Cardiac septum (tissue), 1 donor: ENCODE measurements at regions not wholly inside any gene's neighbourhood (a gene's known extent, or its start where the extent isn't known, plus 50 kb on each side); places are given as distances from the start of the nearest gene placed in this dataset.
"Not testable (repeated sequence)": the region's sequence is repeated elsewhere in the genome, so short reads cannot be mapped to it uniquely, and the experiment has no call there.

Experiments
- DNase-seq: peaks from one replicate; pipeline ENCODE4 v3.0.0-alpha.2; 2020; ENCODE audit warnings: low spot score
- intact Hi-C: fragments of 100-400 bp; cut with DNase I; formaldehyde crosslinking; loops from one replicate; pipeline ENCODE4 v1.14.0; 2022
- donor health status: DM: no; HTN: no; CAD: no.

DNA sequence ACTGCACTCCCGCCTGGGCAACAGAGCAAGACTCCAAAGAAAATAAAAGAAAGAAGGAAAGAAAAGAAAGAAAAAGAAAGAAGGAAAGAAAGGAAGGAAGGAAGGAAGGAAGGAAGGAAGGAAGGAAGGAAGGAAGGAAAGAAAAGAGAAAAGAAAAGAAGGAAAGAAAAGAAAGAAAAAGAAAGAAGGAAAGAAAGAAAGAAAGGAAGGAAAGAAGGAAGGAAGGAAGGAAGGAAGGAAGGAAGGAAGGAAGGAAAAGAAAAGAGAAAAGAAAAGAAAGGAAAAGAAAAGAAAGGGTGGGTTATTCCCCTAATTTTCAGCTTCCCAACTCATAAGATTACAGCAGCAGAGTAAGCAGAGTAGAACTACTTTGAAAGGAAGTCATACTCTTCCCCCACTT, 64.4 kb downstream of the TMEM200C start:
- intact Hi-C loops, DNase-seq: not testable (repeated sequence)

DNA sequence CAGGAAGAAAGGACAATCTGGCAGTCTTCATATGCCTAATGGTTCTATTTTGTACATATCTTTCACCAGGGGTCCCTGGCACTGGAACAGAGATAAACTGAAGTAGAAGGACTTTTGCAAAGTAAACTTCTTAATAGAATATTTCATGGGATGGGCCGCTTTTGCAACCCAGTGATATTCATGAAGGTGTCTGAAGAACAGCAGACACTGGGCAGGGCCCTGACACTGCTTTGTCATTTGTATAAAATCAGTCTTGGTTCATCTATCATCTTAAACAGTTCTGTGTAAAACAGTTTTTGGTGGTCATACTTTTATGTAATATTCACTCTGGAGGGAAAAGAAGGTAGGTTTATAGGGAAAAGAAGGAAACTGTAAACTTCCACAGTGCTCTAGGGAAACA, 66.4 kb downstream of the TMEM200C start:
- no peak for DNase-seq
- intact Hi-C loops = no loop called here

DNA sequence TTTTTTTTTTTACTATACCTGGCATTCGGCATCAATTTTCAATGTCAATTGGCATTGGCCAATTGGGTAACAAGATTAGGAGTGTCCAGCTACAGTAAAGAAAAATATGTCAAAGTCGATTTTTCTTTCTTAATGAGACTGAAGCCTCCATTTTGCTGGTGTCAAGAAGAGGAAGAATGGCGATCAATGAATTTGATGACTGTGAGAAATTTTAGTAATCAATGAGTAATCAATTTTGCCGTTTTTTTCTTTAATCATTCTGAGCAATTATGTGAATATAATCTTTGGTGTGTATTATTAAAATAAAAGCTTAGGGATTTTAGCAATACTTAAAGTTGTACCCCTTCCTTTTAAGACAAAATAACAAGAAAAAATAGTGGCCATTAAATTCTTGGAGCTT, 69.7 kb downstream of the TMEM200C start:
- DNase-seq = no peak
- intact Hi-C loops = no loop called here

DNA sequence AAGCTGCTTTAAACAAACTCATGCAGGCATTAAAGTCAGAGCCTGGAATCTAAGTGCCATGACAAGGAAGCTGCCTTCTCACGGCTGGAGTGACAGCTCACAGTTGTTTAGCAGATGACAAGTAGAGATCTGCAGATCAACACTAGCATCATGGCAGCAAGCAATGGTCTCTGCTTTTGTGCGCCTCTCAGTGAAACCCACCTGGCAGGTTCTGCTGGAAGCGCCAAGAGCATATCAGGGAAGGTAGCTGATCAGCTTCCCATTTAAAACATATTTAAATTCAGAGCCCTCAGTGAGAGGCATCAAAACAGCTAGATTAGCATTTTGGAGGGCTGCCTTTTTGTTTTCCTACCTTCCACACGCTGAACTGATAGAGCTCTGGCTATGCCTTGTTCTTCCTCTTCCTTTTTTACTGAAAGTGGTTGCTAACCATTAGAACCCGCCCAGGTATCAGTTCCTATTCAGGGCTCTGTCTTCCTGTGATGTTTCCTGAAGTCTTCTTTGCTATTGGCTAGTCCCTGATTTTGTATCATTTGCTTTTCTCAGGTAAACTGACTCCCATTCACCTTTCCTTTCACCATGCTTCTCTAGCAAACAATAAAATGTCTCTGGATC, 70.8 kb downstream of the TMEM200C start:
- intact Hi-C loops = no loop called here
- DNase-seq = no peak

DNA sequence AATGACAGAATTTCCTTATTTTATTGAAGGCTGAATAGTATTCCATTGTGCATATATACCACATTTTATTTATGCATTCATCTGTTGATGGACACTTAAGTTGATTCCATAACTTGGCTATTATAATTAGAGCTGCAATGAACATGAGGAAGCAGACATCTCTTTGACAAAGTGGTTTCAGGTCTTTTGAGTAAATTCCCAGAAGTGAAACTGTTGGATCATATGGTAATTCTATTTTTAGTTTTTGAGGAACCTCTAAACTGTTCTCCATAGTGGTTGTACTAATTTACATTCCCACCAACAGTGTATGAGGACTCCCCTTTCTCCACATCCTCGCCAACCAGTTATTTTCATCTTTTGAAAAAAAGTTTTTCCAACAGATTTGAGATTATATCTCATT, 77.5 kb downstream of the TMEM200C start:
- intact Hi-C loops = no loop called here

DNA sequence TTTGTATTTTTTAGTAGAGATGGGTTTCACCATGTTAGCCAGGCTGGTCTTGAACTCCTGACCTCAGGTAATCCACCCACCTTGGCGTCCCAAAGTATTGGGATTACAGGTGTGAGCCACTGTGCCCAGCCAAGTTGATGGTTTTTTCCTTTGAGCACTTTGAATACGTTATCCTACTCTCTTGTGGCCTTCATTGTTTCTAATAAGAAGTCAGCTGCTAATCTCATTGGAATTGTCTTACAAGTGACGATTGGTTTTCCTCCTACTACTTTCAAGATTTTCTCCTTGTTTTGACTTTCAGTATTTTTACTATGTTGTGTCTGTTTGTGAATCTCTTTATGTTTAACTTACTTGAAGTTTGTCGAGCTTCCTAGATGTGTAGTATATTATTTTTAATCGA, 88.5 kb downstream of the TMEM200C start:
- intact Hi-C loops = no loop called here

More for the DNA sequence above, 77.5 kb downstream of the TMEM200C start:
- DNase-seq = no peak

DNA sequence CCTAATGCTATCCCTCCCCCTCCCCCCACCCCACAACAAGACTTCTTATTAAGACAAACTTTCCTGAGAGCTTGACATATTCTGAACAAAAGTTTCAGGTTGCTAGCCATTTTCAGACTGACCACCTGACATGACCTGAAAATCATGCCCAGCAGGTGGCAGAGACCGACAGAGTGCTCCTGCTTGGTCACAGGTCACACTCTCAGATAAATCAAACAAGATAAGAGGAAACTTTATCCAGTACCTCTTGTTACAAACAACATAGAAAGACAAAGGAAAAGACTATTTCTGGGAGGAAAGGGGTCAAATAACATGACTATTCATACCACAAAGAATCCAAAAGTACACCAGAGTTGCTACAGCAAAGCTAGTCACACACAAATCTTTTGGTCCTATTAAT, 107.4 kb downstream of the TMEM200C start:
- intact Hi-C loops = no loop called here

More for the DNA sequence above, 88.5 kb downstream of the TMEM200C start:
- DNase-seq = no peak

DNA sequence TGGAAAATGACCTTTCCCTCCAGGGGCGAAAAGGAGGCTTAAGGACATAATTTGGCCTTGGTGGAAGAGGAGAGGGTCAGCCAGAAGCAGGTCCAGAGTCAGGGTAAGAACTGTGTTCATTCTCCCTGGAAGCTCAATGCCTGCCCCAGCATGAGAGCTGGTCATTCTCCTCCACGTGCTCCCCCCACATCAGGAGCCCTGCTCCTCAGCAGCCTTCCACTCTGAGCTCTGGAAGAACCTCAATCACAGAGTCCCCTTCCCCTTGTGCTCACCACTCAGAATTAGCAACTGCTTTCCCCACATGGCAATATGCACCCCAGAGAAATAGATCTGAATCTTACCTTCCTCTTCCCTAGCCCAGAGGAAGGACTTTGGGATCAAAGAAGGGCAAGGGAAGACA, 115.4 kb downstream of the TMEM200C start:
- intact Hi-C loops = no loop called here
- no peak for DNase-seq

More for the DNA sequence above, 107.4 kb downstream of the TMEM200C start:
- DNase-seq = no peak

DNA sequence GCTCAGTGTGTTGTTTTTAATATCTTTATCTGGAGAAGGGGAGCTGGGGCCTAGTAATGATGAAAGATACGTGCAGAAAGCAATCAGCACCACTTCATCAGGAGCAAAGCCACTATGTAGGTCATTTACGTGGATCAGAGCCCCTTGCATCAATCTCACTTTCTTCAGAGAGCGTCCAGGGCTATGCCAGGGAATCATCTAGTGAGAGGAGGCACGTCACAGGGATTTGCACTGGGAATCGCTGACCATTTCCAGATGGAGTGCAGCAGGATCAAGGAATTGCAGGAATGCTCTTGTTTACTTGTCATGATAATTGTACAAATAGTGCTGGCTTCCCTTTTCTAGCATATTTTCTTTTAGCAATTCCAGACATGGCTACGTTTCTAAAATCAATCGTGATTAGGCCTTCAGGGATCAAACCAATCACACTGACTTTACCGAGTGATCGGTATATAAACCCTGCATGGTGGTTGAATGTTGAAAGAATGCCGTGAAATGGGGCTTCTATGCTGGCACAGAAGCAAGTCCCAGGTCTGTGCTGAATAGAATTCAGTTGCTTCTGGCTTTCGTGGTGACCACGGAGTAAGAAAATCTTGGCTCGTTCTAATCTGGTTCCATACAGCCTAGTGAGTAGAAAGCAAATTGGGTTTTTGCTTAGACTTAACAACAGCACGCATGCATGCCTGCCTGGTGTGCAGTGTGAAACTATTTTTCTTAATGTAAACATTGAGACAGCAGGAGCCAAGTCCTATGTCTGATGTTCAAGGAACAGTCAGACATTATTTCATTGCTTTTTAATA, 122.8 kb downstream of the TMEM200C start:
- no peak for DNase-seq
- intact Hi-C loops = no loop called here

DNA sequence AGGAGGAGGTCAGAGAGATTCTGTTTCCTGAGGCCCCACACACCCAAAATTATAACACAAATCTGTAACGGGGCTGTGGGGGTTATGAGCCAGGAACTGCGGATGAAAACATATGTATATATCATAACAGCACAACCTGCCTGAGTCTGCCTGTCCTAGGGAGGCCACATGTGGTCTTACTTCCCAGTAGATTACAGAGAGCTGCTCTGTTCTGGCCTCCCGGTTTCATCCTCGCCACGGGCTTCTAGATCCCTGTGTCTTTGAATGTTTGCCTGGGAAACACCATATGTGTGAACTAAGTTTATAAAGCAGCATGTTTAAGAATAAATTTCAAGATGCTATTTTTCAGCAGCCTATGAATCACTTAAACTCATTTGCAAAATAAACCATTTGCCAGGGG, 124.0 kb downstream of the TMEM200C start:
- intact Hi-C loops = no loop called here
- no peak for DNase-seq

DNA sequence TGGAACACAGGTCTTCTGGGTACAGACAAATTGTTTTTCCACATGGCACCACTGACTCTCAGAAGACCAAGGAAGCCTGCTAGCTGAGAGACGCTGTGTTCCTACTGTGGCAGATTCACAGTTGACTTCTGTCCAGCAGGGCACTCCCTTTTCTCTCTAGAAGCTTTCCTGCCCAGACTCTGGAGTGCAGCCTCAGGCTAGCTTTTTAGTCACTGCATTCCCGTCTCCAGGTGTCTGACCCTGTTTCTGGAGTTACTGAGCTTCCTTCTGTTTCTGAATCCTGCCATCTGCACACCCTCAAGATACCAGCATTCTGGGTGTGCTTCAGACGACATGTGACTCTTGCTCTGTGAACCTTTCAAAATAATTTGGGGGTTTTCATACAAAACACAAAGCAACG, 125.1 kb downstream of the TMEM200C start:
- intact Hi-C loops = no loop called here
- no peak for DNase-seq

DNA sequence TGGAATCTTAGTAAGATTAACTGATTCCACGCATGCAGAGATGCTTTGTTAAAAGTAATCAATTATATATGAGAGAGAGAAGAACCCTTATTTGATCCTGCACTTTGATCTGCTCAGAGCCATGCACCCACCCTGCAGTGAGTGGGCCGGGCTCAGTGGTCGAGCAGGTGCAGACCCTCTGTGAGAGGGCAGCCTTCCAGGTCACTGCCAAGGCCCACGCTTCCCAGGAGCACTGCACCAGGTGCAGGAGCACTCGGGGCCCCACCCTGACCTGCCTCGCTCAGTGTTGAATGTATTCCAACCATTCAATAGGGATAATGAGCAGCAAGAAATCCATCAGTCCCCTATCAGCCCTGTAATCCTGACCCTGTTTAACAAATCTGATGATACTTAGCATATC, 126.9 kb downstream of the TMEM200C start:
- intact Hi-C loops = no loop called here
- DNase-seq = no peak

DNA sequence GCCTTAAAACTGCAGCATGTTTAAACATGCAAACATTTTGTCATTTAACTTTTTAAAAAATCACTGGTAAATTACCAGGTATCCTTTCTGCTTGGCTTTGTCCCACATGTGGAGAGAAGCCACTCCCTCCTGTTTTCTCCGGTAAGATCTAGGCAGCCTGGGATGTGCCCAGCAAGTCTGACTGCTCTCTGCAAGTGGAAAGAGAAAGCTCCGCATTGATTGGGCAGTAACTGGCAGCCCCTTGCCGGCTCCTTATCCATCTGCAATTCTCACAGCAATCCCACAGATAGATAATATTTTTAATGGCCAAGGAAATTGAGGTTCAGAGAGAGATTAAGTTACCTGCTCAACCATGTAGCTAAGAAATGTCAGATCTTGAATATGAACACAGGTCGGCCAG, 136.1 kb downstream of the TMEM200C start:
- DNase-seq = no peak
- intact Hi-C loops = no loop called here

DNA sequence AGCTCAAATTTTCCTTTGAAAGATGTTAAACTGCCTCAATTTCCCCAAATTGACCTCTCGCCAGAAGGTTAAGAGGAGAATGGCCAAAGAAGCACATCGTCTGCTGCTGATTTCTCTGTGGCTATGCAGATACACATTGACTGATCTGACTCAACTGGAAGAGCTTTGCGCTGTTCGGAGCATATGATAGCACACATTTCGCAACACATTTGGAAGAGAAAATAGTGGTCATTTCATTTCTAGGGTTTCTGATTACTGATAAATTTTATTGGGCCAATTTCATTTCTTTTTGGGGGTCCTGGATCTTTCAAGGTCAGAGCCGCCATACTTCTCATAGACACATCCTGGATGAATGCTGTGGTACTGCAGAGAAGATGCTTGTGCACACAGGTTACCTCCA, 138.5 kb downstream of the TMEM200C start:
- DNase-seq = no peak
- intact Hi-C loops = no loop called here

DNA sequence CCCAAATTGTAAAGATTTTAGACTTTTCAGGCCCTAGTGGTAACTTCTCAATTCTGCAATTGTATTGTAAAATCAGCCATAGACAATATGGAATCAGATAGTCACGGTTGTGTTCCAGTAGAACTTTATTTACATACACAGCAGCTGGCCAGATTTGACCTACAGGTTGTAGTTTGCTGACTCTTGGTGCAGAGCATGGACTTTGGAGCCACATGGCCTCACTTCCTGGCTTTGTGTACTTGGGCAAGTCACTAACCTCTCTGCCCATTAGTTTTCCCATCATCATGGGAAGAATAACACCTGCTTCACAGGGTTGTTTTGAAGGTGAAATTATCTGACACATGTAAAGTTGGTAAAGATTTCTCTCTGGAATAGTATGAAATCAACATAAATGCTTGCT, 147.6 kb downstream of the TMEM200C start:
- DNase-seq = no peak
- intact Hi-C loops = no loop called here

DNA sequence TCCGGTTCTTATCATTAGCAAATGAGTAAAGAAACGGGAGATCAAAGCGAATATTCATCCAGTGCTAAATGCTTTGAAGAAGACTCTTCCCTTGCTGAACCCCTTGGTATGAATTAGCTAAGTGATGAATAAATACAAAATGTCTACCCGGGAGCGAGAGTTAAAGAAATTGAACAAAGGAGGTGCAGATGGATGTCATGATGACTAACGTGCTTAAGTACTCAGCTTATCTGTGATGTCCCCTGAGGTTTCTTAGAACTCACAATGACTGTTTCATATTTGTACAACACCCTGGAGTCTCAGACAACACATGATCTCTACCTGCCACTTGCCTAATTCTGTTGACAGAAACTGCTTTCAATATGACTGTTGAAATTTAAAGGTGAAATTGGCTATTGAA, 148.5 kb downstream of the TMEM200C start:
- intact Hi-C loops = no loop called here

DNA sequence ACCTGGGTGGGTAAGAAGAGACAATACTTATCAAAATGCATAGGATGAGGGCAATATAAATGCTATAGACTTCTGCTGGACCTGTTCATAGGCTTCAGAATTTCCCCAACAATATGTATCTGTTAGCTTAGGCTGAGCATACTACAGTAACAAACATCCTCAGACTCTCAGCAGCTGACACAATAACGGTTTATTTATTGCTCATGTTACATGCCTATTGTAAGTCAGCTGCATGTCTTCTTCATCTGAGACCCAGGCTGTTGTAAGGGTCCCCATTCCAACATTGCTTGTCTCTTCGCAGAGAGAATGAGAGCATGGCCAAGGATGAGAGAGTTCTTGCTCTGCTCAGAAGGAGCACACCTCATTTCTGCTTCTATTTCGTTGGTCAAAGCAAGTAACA, 150.7 kb downstream of the TMEM200C start:
- intact Hi-C loops = no loop called here
- DNase-seq = no peak

More for the DNA sequence above, 148.5 kb downstream of the TMEM200C start:
- DNase-seq = no peak

DNA sequence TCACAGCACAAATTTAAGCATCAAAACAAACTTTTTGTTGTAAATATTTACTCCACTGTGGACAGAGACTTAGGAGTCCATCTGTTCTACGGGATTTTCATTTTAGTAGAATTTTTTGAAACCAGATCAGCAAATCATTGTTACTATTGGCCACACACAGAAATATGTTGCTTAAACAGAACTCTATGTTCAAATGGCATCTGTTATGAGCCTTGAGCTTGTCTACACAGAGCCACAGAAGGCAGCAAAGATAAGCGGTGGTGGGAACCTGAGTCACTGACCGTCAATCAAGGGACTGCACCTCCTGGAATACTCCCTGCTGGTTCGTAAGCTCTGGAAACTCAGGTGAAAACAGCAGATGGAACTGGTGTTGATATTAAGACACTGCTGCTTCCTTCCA, 156.8 kb downstream of the TMEM200C start:
- intact Hi-C loops = no loop called here
- no peak for DNase-seq

DNA sequence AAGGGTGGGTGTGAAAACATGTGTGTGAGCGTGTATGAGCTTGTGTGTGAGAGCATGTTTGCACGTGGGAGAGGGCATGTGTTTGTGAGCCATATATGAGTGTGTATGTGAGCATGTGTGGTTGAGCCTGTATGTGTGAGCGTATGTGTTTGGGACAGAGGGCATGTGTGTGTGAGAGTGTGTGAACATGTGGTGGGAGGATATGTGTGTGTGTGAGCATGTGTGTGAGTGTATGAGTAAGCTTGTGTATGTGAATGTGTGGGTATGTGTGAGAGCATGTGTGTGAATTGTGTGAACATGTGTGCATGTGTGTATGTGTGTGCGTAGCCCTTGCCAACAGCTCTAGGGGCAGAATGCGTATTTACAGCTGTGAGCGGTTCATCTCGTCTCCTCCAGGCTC, 163.0 kb downstream of the TMEM200C start:
- no peak for DNase-seq
- intact Hi-C loops = no loop called here

DNA sequence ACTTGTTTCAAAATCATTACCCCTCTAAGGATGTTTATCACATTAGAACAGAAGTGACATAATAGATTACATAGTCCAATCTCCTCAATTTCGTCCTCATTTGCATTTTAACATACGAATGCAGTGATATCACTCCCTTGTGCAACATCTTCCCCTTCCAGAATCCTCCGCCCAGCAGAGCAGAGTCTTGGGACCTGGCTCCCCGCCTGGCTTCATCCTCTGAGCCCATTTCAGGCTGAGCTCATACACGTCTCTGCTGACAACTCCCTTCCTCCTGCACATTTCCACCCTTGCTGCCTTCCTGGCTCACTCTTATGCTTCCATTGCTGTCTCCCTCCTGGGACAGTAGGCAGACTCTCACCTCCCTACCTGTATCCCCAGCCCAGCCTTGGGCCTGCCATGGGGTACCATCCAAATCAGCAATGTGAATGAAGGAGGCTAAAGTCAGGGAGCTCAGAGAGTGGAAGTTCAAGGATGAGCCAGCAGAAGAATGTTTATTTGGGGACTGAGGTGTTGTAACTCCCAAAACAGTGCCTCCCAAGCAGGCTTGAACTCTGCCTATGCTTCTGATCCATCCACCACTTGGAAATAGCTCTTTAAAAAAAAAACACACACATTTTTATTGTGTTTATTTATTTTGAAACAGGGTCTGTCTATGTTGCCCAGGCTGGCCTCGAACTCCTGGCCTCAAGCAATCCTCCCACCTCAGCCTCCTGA, 165.2 kb downstream of the TMEM200C start:
- intact Hi-C loops = no loop called here

DNA sequence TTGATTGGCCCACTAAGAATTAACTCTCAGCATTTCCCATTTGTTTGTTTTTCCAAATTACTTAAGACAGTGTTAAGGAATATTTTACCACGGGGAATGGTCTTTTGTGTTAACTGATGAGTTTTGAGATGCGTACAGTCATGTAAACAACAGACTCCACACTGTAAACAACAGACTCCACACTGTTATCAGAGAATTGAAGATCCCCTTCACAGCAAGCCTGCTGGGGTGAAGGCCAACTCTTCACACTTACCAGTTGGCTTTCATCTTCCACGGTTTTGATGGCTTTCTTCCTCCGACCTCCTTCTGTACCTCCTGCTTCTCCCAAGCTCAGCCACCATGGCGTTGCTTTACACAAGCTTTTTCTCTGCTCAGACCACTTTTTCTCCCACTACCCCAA, 166.8 kb downstream of the TMEM200C start:
- DNase-seq = no peak
- intact Hi-C loops = no loop called here

More for the DNA sequence above, 165.2 kb downstream of the TMEM200C start:
- no peak for DNase-seq
